LNCAP (cell line): ENCODE measurements at regions not wholly inside any gene's neighbourhood (a gene's known extent, or its start where the extent isn't known, plus 50 kb on each side); places are given as distances from the start of the nearest gene placed in this dataset.
A peak's percentile ranks its signal among the peaks of the same experiment; 100 is the strongest.

Experiments used
- TF ChIP-seq, protein P1 (sequence below): fragments of 450-650 bp; IDR thresholded peaks from 2 replicates; pipeline ENCODE4 v1.5.1; 2017; ENCODE audit warnings: mild to moderate bottlenecking

DNA sequence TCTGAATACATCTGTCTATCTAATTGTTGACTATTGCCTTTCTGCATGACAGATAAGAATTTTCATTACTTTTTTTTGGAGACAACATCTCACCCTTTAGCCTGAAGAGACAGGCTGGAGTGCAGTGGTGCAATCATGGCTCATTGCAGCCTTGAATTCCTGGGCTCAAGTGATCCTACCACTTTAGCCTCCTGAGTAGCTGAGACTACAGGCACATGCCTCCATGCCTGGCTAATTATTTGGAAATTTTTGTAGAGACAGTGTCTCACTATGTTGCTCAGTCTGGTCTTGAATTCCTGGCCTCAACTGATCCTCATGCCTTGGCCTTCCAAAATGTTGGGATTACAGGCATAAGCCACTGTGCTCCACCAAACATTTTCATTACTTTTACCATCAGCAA is 99.8 kb upstream of the ELAC2 start:
- TF ChIP-seq, protein P1, sequence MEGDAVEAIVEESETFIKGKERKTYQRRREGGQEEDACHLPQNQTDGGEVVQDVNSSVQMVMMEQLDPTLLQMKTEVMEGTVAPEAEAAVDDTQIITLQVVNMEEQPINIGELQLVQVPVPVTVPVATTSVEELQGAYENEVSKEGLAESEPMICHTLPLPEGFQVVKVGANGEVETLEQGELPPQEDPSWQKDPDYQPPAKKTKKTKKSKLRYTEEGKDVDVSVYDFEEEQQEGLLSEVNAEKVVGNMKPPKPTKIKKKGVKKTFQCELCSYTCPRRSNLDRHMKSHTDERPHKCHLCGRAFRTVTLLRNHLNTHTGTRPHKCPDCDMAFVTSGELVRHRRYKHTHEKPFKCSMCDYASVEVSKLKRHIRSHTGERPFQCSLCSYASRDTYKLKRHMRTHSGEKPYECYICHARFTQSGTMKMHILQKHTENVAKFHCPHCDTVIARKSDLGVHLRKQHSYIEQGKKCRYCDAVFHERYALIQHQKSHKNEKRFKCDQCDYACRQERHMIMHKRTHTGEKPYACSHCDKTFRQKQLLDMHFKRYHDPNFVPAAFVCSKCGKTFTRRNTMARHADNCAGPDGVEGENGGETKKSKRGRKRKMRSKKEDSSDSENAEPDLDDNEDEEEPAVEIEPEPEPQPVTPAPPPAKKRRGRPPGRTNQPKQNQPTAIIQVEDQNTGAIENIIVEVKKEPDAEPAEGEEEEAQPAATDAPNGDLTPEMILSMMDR, result no peak

DNA sequence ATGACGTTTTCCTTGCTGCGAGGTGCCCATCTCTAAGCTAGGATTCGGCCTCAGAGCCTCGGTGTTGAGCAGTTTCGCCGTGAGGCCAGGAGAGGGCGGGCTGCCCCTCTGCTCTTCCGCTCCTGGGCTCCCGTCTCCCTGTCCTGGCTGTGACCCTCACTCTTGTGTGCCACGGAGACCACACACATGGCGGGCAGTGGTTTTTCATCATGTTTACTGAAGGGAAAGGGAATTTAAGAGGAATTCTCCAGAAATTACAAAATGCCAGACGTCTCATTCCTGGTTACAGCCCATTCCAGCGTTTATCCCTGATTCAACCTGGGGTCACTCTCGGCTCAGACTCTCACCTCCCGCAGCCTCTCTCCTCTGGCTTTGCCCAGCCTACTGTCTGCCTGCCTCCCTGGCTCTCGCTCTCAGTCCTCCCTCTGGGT is 96.8 kb upstream of the ELAC2 start:
- TF ChIP-seq, protein P1, result peak; percentile 92

DNA sequence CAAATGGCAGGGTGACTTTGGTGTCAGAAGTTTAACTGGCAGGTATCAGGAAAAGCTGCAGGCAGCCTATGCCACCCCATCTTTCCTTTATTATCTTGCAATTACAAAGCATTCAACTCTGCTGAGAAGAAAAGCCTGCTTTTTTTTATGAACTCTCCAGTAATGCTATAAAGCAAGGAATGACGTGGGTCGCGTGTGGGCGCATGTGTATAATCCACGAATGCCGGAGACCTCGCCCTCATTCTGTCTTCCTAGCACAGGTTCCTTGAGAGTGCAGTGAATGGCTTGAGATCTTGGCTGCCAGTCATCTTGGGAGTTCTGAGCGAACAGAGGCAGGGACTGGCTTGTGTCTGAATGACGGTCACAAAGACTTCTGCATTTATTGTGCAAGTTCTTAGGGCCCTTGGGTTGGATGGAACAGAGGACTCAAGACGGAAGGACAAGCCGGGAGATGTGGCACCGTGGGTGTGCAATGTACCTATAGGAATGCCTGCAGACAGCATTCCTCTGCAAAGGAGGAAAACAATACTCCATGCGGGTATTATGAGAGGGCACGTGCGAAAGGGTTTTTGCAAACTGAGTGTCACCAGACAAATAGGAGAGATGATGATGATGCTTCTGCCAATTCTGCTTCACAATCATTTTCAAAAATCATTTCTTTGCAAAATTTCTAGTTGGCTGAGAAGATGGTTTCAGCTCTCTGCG is 96.1 kb upstream of the ELAC2 start:
- TF ChIP-seq, protein P1, result no peak

DNA sequence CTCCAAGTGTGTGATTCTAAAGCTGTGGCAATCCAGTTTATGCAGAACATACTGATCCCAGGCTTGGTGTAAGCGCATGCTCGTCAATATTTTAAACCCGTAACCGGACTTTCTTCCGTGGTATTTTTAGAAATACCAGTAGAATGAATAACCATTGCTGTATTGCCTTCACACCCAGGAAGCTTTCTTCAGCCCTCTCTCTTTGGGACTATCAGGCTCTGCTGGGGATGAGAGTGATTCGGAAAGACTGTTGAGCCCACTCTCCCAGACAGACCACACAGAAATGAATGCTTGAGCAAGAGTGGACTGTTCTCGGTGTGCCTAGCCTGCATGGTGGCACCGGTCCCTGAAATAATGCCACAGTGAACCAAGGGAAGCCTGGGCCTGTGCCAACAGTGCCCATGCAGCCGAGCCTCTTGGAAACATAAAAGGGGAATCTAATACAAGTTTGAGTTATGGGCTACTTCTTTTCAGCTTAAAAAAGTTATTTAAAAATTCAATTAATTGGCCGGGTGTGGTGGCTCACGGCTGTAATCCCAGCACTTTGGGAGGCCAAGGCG is 89.9 kb upstream of the ELAC2 start:
- TF ChIP-seq, protein P1, result no peak

DNA sequence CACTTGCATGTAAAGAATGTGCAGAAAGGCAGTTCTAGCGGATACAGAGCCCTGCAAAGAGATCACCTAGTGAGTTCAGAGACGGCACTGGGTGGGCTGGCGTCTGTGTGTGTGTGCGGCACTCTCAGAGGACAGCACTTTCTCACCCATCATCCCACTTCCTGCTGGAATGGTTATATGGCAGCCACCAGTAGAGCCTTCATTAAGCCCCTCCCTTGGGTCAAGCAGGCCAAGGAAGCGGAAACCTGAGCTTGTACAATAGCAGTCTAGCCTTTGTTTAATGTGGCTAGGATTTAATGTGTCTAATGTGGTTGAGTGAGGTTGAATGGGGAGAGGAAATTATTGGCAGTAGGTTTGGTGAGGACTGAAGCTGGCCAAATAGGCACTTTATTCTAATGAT is 88.3 kb upstream of the ELAC2 start:
- TF ChIP-seq, protein P1, result no peak

DNA sequence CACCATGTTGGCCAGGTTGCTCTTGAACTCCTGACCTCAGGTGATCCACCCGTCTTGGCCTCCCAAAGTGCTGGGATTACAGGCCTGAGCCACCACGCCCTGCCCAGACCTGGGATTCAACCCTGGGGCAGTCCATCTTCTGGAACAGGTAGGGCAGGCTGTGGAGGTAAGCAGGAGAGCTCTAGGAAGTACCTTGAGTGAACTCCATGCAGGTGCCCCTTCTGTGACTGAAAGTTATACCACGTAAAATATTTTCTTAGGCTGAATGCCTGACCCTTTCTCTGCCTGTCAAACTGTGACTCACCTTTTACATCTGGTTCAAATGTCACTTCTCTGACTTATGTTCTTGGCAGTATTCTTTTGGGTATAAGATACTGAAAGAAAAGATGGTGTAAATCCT is 86.7 kb upstream of the ELAC2 start:
- TF ChIP-seq, protein P1, result no peak

DNA sequence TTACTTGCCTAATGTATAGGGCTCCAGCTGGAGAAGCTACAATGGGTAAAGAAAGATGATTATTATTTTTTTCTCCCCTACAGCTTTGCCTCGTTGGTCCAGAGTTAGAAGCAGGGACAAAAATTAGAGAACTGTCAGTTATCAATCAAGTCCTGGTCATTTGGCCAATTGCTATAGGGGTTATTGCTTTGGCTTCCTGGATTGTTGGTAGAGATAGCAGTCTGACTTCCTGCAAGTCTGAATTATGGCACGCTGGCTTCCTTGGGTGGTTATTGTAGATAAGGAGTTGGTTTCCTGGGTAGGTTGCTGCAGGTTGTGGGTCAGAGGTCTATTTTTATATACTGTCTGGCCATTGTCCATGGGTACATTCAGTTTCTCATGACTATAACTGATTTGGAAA is 84.7 kb upstream of the ELAC2 start:
- TF ChIP-seq, protein P1, result no peak
